H9 (cell line): ENCODE measurements at regions not wholly inside any gene's neighbourhood (a gene's known extent, or its start where the extent isn't known, plus 50 kb on each side); places are given as distances from the start of the nearest gene placed in this dataset.

Experiments used
- DNase-seq: peaks from one replicate; pipeline ENCODE4 v3.0.0-alpha.2; 2017
- H2AFZ ChIP-seq: one replicate; pipeline ENCODE4 v1.6.1; 2013; ENCODE audit warnings: mild to moderate bottlenecking, low read length, control low read depth, moderate library complexity
- H2AK5ac ChIP-seq: 2 replicates; pipeline ENCODE4 v1.6.1; 2013; ENCODE audit warnings: low read length, control low read depth, mixed read lengths; ENCODE audit not compliant: insufficient read length
- H2BK120ac ChIP-seq: one replicate; pipeline ENCODE4 v1.6.1; 2013; ENCODE audit warnings: low read depth, mild to moderate bottlenecking, low read length, control low read depth, inconsistent platforms; ENCODE audit not compliant: poor library complexity, severe bottlenecking
- H2BK12ac ChIP-seq: 2 replicates; pipeline ENCODE4 v1.6.1; 2013; ENCODE audit warnings: low read length, control low read depth, mixed read lengths, low read depth; ENCODE audit not compliant: insufficient read length
- H2BK15ac ChIP-seq: 2 replicates; pipeline ENCODE4 v1.6.1; 2013; ENCODE audit warnings: low read depth, low read length, control low read depth
- H2BK20ac ChIP-seq: one replicate; pipeline ENCODE4 v1.6.1; 2013; ENCODE audit warnings: low read depth, mild to moderate bottlenecking, low read length, control low read depth, inconsistent platforms; ENCODE audit not compliant: poor library complexity, severe bottlenecking
- H2BK5ac ChIP-seq: 2 replicates; pipeline ENCODE4 v1.6.1; 2013; ENCODE audit warnings: low read length, control low read depth, mixed read lengths; ENCODE audit not compliant: insufficient read length
- H3K14ac ChIP-seq: 2 replicates; pipeline ENCODE4 v1.6.1; 2013; ENCODE audit warnings: low read length, control low read depth; ENCODE audit not compliant: insufficient read depth
- H3K18ac ChIP-seq: 2 replicates; pipeline ENCODE4 v1.6.1; 2013; ENCODE audit warnings: low read depth, mild to moderate bottlenecking, mixed read lengths, low read length, control low read depth; ENCODE audit not compliant: insufficient read length
- H3K23ac ChIP-seq: 2 replicates; pipeline ENCODE4 v1.6.1; 2013; ENCODE audit warnings: low read length, control low read depth, mixed read lengths, low read depth; ENCODE audit not compliant: insufficient read length
- H3K23me2 ChIP-seq: 2 replicates; pipeline ENCODE4 v1.6.1; 2013; ENCODE audit warnings: low read depth, mild to moderate bottlenecking, mixed read lengths, low read length, control low read depth; ENCODE audit not compliant: insufficient read length, poor library complexity, severe bottlenecking
- H3K27ac ChIP-seq: 2 replicates; pipeline ENCODE4 v1.5.1; 2013; ENCODE audit warnings: low read length, control low read depth, mixed read lengths, low read depth; ENCODE audit not compliant: insufficient read length
- H3K27me3 ChIP-seq: 2 replicates; pipeline ENCODE4 v1.6.1; 2013; ENCODE audit warnings: low read length, control low read depth, inconsistent platforms; ENCODE audit not compliant: insufficient read depth
- H3K4ac ChIP-seq: 2 replicates; pipeline ENCODE4 v1.6.1; 2013; ENCODE audit warnings: low read depth, mild to moderate bottlenecking, control low read depth, inconsistent platforms, low read length, moderate library complexity
- H3K4me1 ChIP-seq: 2 replicates; pipeline ENCODE4 v1.6.1; 2013; ENCODE audit warnings: low read length, control low read depth, inconsistent platforms; ENCODE audit not compliant: insufficient read depth
- H3K4me2 ChIP-seq: 2 replicates; pipeline ENCODE4 v1.6.1; 2013; ENCODE audit warnings: low read length, control low read depth, mixed read lengths; ENCODE audit not compliant: insufficient read length, insufficient read depth
- H3K56ac ChIP-seq: 2 replicates; pipeline ENCODE4 v1.6.1; 2013; ENCODE audit warnings: low read depth, mild to moderate bottlenecking, mixed read lengths, low read length, control low read depth; ENCODE audit not compliant: insufficient read length
- H3K79me1 ChIP-seq: 2 replicates; pipeline ENCODE4 v1.6.1; 2013; ENCODE audit warnings: low read depth, mild to moderate bottlenecking, moderate library complexity, low read length, control low read depth, inconsistent platforms; ENCODE audit not compliant: insufficient read depth, poor library complexity, severe bottlenecking
- H3K79me2 ChIP-seq: 2 replicates; pipeline ENCODE4 v1.6.1; 2013; ENCODE audit warnings: low read length, control low read depth, inconsistent platforms; ENCODE audit not compliant: insufficient read depth
- H3K9ac ChIP-seq: 2 replicates; pipeline ENCODE4 v1.6.1; 2013; ENCODE audit warnings: low read length, control low read depth, mixed read lengths; ENCODE audit not compliant: insufficient read length; ENCODE audit errors: extremely low read depth
- H3K9me3 ChIP-seq: one replicate; pipeline ENCODE4 v1.6.1; 2013; ENCODE audit warnings: low read depth, low read length, inconsistent platforms; ENCODE audit not compliant: control insufficient read depth
- H3T11ph ChIP-seq: one replicate; pipeline ENCODE4 v1.6.1; 2013; ENCODE audit warnings: mild to moderate bottlenecking, low read length, control low read depth, inconsistent platforms
- H4K20me1 ChIP-seq: one replicate; pipeline ENCODE4 v1.6.1; 2013; ENCODE audit not compliant: control insufficient read depth, insufficient read length, insufficient read depth
- H4K5ac ChIP-seq: 2 replicates; pipeline ENCODE4 v1.6.1; 2013; ENCODE audit warnings: low read depth, mild to moderate bottlenecking, mixed read lengths, low read length, control low read depth; ENCODE audit not compliant: insufficient read length
- H4K8ac ChIP-seq: replicated peaks from 2 replicates; pipeline ENCODE4 v1.6.1; 2013; ENCODE audit warnings: low read length, control low read depth, mixed read lengths, low read depth; ENCODE audit not compliant: insufficient read length
- H4K91ac ChIP-seq: 2 replicates; pipeline ENCODE4 v1.6.1; 2013; ENCODE audit warnings: low read depth, mild to moderate bottlenecking, moderate library complexity, mixed read lengths, low read length, control low read depth; ENCODE audit not compliant: insufficient read length
- H3K27ac Mint-ChIP-seq, 3 experiments: 2 replicates in 2 of 3; 3 replicates in 1 of 3; pipeline ENCODE4 v1.8.0; 2020 to 2021; ENCODE audit warnings: mixed read lengths in 3 of 3, mild to moderate bottlenecking in 1 of 3, moderate library complexity in 1 of 3
- H3K27me3 Mint-ChIP-seq: 2 replicates; pipeline ENCODE4 v1.8.0; 2021; ENCODE audit warnings: low read depth, mild to moderate bottlenecking, moderate library complexity, mixed read lengths
- H3K36me3 Mint-ChIP-seq, 3 experiments: 2 replicates in 2 of 3; 3 replicates in 1 of 3; pipeline ENCODE4 v1.8.0; 2020 to 2021; ENCODE audit warnings: low read depth in 3 of 3, mixed read lengths in 3 of 3; ENCODE audit not compliant: insufficient read depth in 1 of 3
- H3K4me1 Mint-ChIP-seq, 2 experiments: 2 replicates each; pipeline ENCODE4 v1.8.0; 2020; ENCODE audit warnings: mixed read lengths in 2 of 2
- H3K4me3 Mint-ChIP-seq, 2 experiments: 2 replicates in 1 of 2; 3 replicates in 1 of 2; pipeline ENCODE4 v1.8.0; 2020 to 2021; ENCODE audit warnings: mild to moderate bottlenecking in 2 of 2, mixed read lengths in 2 of 2, moderate library complexity in 1 of 2
- H3K9me3 Mint-ChIP-seq, 2 experiments: 2 replicates in 1 of 2; 3 replicates in 1 of 2; pipeline ENCODE4 v1.8.0; 2020; ENCODE audit warnings: mild to moderate bottlenecking in 2 of 2, mixed read lengths in 2 of 2, moderate library complexity in 1 of 2
- CTCF ChIP-seq: fragments of 200-600 bp; sonication (generic); conservative IDR thresholded peaks from 3 replicates; pipeline ENCODE4 v1.8.0; 2021; ENCODE audit warnings: antibody characterized with exemption, mild to moderate bottlenecking
- WGBS: extraction: QIAGEN DNeasy Blood & Tissue Kit; methylation state at CpG from one replicate; pipeline ENCODE4 v1.1.7; 2013; ENCODE audit warnings: missing lambda C conversion rate, low lambda C conversion rate, mixed read lengths; ENCODE audit not compliant: insufficient read length; ENCODE audit errors: extremely low coverage; 5-methylcytosine and 5-hydroxymethylcytosine counted together

GRCh38 chr7:89797965-89798598, 356.2 kb upstream of the STEAP1 start:
- no peak overlapping the region for H2AK5ac ChIP-seq
- DNase-seq, result no peak
- H3K79me1 ChIP-seq, result no peaks in the 10 kb centered on the region
- Mint-ChIP-seq H3K27me3 (no peaks in the 10 kb centered on the region; the same call in 1 of the 2 replicates), H3K36me3 (no peaks in the 10 kb centered on the region; a peak in 1 of 7 replicates), H3K27ac (0 out of 7 replicates have a peak overlapping the region, but pooled peaks of 1 of the 3 experiments have one; percentile 71), H3K9me3 (peaks cover 0 to 2% of the 10 kb centered on the region in 2 experiments; a peak in 3 of 5 replicates), H3K4me3 (no peak overlapping the region), H3K4me1 (peaks cover 0 to 5% of the 10 kb centered on the region in 2 experiments)
- H3K4me2 ChIP-seq, result no peak overlapping the region
- no peaks in the 10 kb centered on the region for H3K23me2 ChIP-seq
- H2BK5ac ChIP-seq, result no peak overlapping the region
- H3K9me3 ChIP-seq, result no peaks in the 10 kb centered on the region
- no peak overlapping the region for H2BK120ac ChIP-seq
- H3K79me2 ChIP-seq, result no peaks in the 10 kb centered on the region
- H4K20me1 ChIP-seq, result no peaks in the 10 kb centered on the region
- no peak overlapping the region for H4K8ac ChIP-seq
- H3K27me3 ChIP-seq, result no peaks in the 10 kb centered on the region
- H3K23ac ChIP-seq, result no peak overlapping the region
- no peak overlapping the region for H3T11ph ChIP-seq
- H3K14ac ChIP-seq, result no peak overlapping the region
- no peak overlapping the region for H4K91ac ChIP-seq
- H3K27ac ChIP-seq, result no peak overlapping the region
- H2BK15ac ChIP-seq, result no peak overlapping the region
- H3K4ac ChIP-seq, result no peak overlapping the region
- no peak overlapping the region for H3K9ac ChIP-seq
- TF ChIP-seq CTCF, result no peak
- H3K4me1 ChIP-seq, result no peaks in the 10 kb centered on the region
- H2AFZ ChIP-seq, result no peak overlapping the region
- H4K5ac ChIP-seq, result no peak overlapping the region
- WGBS, result no CpG with 5 or more reads among the region's 3 CpGs
- H3K56ac ChIP-seq, result no peak overlapping the region
- no peak overlapping the region for H2BK20ac ChIP-seq
- H3K18ac ChIP-seq, result no peak overlapping the region
- no peak overlapping the region for H2BK12ac ChIP-seq
